H1 (cell line): ENCODE measurements at regions not wholly inside any gene's neighbourhood (a gene's known extent, or its start where the extent isn't known, plus 50 kb on each side); places are given as distances from the start of the nearest gene placed in this dataset.

ENCODE experiments used
- CTCF ChIA-PET: fragments of 300-600 bp; sonication (Branson Sonifier 250); formaldehyde crosslinking; loops from one replicate; lab custom pipeline; 2021; ENCODE audit not compliant: partially characterized antibody; lab: Charles Lee
- POLR2A ChIA-PET: fragments of 300-600 bp; sonication (Branson Sonifier 250); formaldehyde crosslinking; loops from one replicate; lab custom pipeline; 2021; ENCODE audit warnings: inconsistent platforms; ENCODE audit not compliant: partially characterized antibody; lab: Charles Lee
- DNase-seq, 2 experiments: peaks; one replicate each; pipeline versions ENCODE4 v3.0.0 to v3.0.0-alpha.2; 2010 to 2022; ENCODE audit warnings: low spot score in 2 of 2, low read depth in 1 of 2, mixed read lengths in 1 of 2
- FAIRE-seq: peaks from 2 replicates; lab custom pipeline; 2011; peaks lifted over from hg19 to GRCh38; lab: Jason Lieb, UNC
- H2AFZ ChIP-seq: 2 replicates; pipeline ENCODE4 v1.8.1; 2012; ENCODE audit warnings: low read length, inconsistent platforms
- H2AK5ac ChIP-seq: 2 replicates; pipeline ENCODE4 v1.6.1; 2013; ENCODE audit warnings: low read depth, low read length
- H2BK120ac ChIP-seq: replicated peaks from 2 replicates; pipeline ENCODE3; 2013; ENCODE audit warnings: low read depth, low read length, inconsistent platforms
- H2BK12ac ChIP-seq: 2 replicates; pipeline ENCODE4 v1.6.1; 2013; ENCODE audit warnings: low read depth, low read length
- H2BK15ac ChIP-seq: 2 replicates; pipeline ENCODE4 v1.6.1; 2013; ENCODE audit warnings: low read length
- H2BK20ac ChIP-seq: 2 replicates; pipeline ENCODE4 v1.6.1; 2013; ENCODE audit warnings: low read length
- H2BK5ac ChIP-seq: 2 replicates; pipeline ENCODE4 v1.6.1; 2013; ENCODE audit warnings: low read depth, low read length
- H3K14ac ChIP-seq: 2 replicates; pipeline ENCODE4 v1.6.1; 2013; ENCODE audit warnings: inconsistent platforms; ENCODE audit not compliant: insufficient read length
- H3K18ac ChIP-seq: 2 replicates; pipeline ENCODE4 v1.6.1; 2013; ENCODE audit warnings: low read length; ENCODE audit errors: extremely low read depth
- H3K23ac ChIP-seq: 2 replicates; pipeline ENCODE4 v1.6.1; 2013; ENCODE audit warnings: inconsistent platforms; ENCODE audit not compliant: insufficient read length
- H3K23me2 ChIP-seq: 2 replicates; pipeline ENCODE4 v1.6.1; 2013; ENCODE audit warnings: low read depth, low read length
- H3K27ac ChIP-seq: 2 replicates; pipeline ENCODE4 v1.6.1; 2011; ENCODE audit warnings: low read depth, low read length, inconsistent platforms
- H3K27me3 ChIP-seq, 4 experiments: replicated peaks in 1 of 4; 1 replicate in 1 of 4; 2 replicates in 3 of 4; pipeline versions ENCODE4 v1.6.1 to v1.8.1; 2011 to 2013; ENCODE audit warnings: low read length in 3 of 4, mild to moderate bottlenecking in 3 of 4, inconsistent platforms in 2 of 4, mixed read lengths in 2 of 4, moderate library complexity in 1 of 4; ENCODE audit not compliant: control insufficient read depth in 3 of 4, insufficient read depth in 3 of 4; ENCODE audit errors: extremely low read depth in 1 of 4
- H3K36me3 ChIP-seq, 4 experiments: 2 replicates each; pipeline versions ENCODE4 v1.6.1 to v1.8.1; 2011 to 2013; ENCODE audit warnings: mild to moderate bottlenecking in 4 of 4, low read length in 3 of 4, moderate library complexity in 2 of 4, control low read depth in 1 of 4, inconsistent platforms in 1 of 4; ENCODE audit not compliant: insufficient read depth in 4 of 4, control insufficient read depth in 2 of 4
- H3K4ac ChIP-seq: replicated peaks from 2 replicates; pipeline ENCODE3; 2013; ENCODE audit warnings: low read length, low read depth, mixed read lengths, inconsistent platforms; ENCODE audit not compliant: insufficient read length
- H3K4me1 ChIP-seq, 4 experiments: replicated peaks in 1 of 4; 1 replicate in 1 of 4; 2 replicates in 3 of 4; pipeline versions ENCODE4 v1.6.1 to v1.8.1; 2011 to 2013; ENCODE audit warnings: low read length in 3 of 4, inconsistent platforms in 2 of 4, mixed read lengths in 1 of 4; ENCODE audit not compliant: insufficient read depth in 4 of 4, control insufficient read depth in 3 of 4
- H3K4me2 ChIP-seq, 2 experiments: 2 replicates each; pipeline versions ENCODE4 v1.6.1 to v1.8.1; 2011 to 2013; ENCODE audit warnings: low read depth in 2 of 2, low read length in 2 of 2, control low read depth in 1 of 2, inconsistent platforms in 1 of 2, mild to moderate bottlenecking in 1 of 2; ENCODE audit not compliant: insufficient read depth in 1 of 2
- H3K4me3 ChIP-seq, 4 experiments: fragments of 200-600, 300-600 bp in 1 of 4; sonication (generic), shearing (Covaris generic), sonication (Bioruptor Twin) in 1 of 4; 2 replicates each; pipeline versions ENCODE4 v1.5.1 to v1.8.1; 2011 to 2016; ENCODE audit warnings: low read length in 4 of 4, low read depth in 3 of 4, control low read depth in 2 of 4, inconsistent platforms in 2 of 4, mild to moderate bottlenecking in 2 of 4, mixed read lengths in 1 of 4, moderate library complexity in 1 of 4; ENCODE audit not compliant: insufficient read depth in 2 of 4; ENCODE audit errors: extremely low read depth in 1 of 4
- H3K56ac ChIP-seq: replicated peaks from 2 replicates; pipeline ENCODE3; 2013; ENCODE audit warnings: low read depth, mild to moderate bottlenecking, mixed read lengths, low read length, inconsistent platforms; ENCODE audit not compliant: insufficient read length
- H3K79me1 ChIP-seq: 2 replicates; pipeline ENCODE4 v1.6.1; 2013; ENCODE audit warnings: low read depth, low read length, control low read depth
- H3K79me2 ChIP-seq, 2 experiments: 2 replicates each; pipeline versions ENCODE4 v1.6.1 to v1.8.1; 2012 to 2013; ENCODE audit warnings: low read length in 2 of 2, mild to moderate bottlenecking in 2 of 2, inconsistent platforms in 1 of 2; ENCODE audit not compliant: insufficient read depth in 2 of 2, control insufficient read depth in 1 of 2
- H3K9ac ChIP-seq, 4 experiments: replicated peaks in 1 of 4; 1 replicate in 1 of 4; 2 replicates in 3 of 4; pipeline versions ENCODE4 v1.6.1 to v1.8.1; 2011 to 2013; ENCODE audit warnings: low read depth in 3 of 4, low read length in 3 of 4, control low read depth in 2 of 4, mild to moderate bottlenecking in 2 of 4, moderate library complexity in 2 of 4, inconsistent platforms in 1 of 4; ENCODE audit errors: extremely low read depth in 1 of 4
- H3K9me3 ChIP-seq, 2 experiments: 2 replicates each; pipeline versions ENCODE4 v1.6.1 to v1.8.1; 2012 to 2013; ENCODE audit warnings: mild to moderate bottlenecking in 2 of 2, moderate library complexity in 2 of 2, control low read depth in 1 of 2, inconsistent platforms in 1 of 2, low read depth in 1 of 2, low read length in 1 of 2, mixed read lengths in 1 of 2; ENCODE audit not compliant: insufficient read depth in 2 of 2
- H4K20me1 ChIP-seq, 2 experiments: replicated peaks in 1 of 2; 2 replicates each; pipeline versions ENCODE3 to v1.8.1; 2011 to 2013; ENCODE audit warnings: inconsistent platforms in 2 of 2, low read length in 2 of 2, mild to moderate bottlenecking in 1 of 2; ENCODE audit not compliant: insufficient read depth in 2 of 2, control insufficient read depth in 1 of 2
- H4K5ac ChIP-seq: 2 replicates; pipeline ENCODE4 v1.6.1; 2013; ENCODE audit warnings: low read length, low read depth, mixed read lengths, inconsistent platforms; ENCODE audit not compliant: insufficient read length
- H4K8ac ChIP-seq: 2 replicates; pipeline ENCODE4 v1.8.0; 2013; ENCODE audit warnings: mild to moderate bottlenecking, moderate library complexity, low read length, inconsistent platforms; ENCODE audit not compliant: insufficient read depth; ENCODE audit errors: extremely low read depth
- H4K91ac ChIP-seq: replicated peaks from 2 replicates; pipeline ENCODE3; 2013; ENCODE audit warnings: low read length, mixed read lengths, inconsistent platforms; ENCODE audit not compliant: insufficient read length
- FOSL1 ChIP-seq: IDR thresholded peaks from 2 replicates; pipeline ENCODE4 v1.6.1; 2011; ENCODE audit warnings: mild to moderate bottlenecking, low read depth, low read length, moderate library complexity; ENCODE audit not compliant: insufficient read depth
- GTF2F1 ChIP-seq: IDR thresholded peaks from 2 replicates; pipeline ENCODE4 v1.6.1; 2012; ENCODE audit warnings: low read depth, low read length, improper control_type of control experiment, borderline replicate concordance
- POLR2A ChIP-seq, 2 experiments: IDR thresholded peaks; 1 replicate in 1 of 2; 2 replicates in 1 of 2; pipeline ENCODE4 v1.6.1; 2011; ENCODE audit warnings: low read depth in 2 of 2, low read length in 2 of 2, mild to moderate bottlenecking in 2 of 2; ENCODE audit errors: control extremely low read depth in 1 of 2
- SAP30 ChIP-seq: fragments of 300-600 bp; sonication (generic); IDR thresholded peaks from 2 replicates; pipeline ENCODE4 v1.7.1; 2012; ENCODE audit warnings: low read length, moderate library complexity, mild to moderate bottlenecking, inconsistent platforms; ENCODE audit not compliant: insufficient read depth, insufficient replicate concordance
- WGBS, 2 experiments: shearing (Covaris generic) in 1 of 2; methylation state at CpG; one replicate each; pipeline versions ENCODE4 v1.1.6 to v1.1.7; 2013 to 2015; ENCODE audit warnings: low lambda C conversion rate in 2 of 2, mixed read lengths in 2 of 2, inconsistent platforms in 1 of 2, low coverage in 1 of 2, missing lambda C conversion rate in 1 of 2; ENCODE audit not compliant: insufficient replicate concordance in 2 of 2, insufficient coverage in 1 of 2, insufficient read length in 1 of 2; ENCODE audit errors: extremely low coverage in 1 of 2, missing lambda C conversion rate in 1 of 2; 5-methylcytosine and 5-hydroxymethylcytosine counted together

DNA sequence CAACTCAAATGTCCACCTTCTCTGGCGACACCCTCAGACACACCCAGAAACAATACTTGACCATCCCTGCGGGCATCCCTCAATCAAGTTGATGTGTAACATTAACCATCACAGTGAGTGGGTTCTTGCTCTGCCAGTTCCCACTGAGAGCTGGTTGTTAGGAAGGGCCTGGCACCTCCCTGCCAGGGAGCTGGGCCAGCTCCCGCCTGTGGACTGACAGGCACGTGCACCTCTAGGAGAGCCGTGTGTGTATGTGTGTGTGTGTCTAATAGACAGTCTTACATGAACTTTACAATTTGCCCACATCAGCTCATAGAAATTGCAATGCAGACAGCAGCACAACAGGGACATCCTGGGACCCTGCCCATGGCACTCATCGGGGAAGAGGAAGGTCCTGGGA lies 298.7 kb downstream of the SHANK2 start:
- Histone ChIP-seq H3K23ac (no peak overlapping the region), H2AK5ac (no peak overlapping the region), H3K4me1 (peaks cover 0 to 6% (median 0%) of the 10 kb centered on the region in 4 experiments; a peak in 1 of 7 replicates), H2BK12ac (no peak overlapping the region), H3K4ac (no peak overlapping the region), H3K4me3 (no peak overlapping the region), H2BK5ac (no peak overlapping the region; the same call in 1 of the 2 replicates), H4K5ac (no peak overlapping the region), H3K14ac (no peak overlapping the region), H2BK120ac (no peak overlapping the region), H3K79me2 (peaks cover 0 to 2% of the 10 kb centered on the region in 2 experiments; a peak in 1 of 4 replicates), H3K27ac (no peak overlapping the region), H2BK15ac (no peak overlapping the region), H2BK20ac (no peak overlapping the region), H3K18ac (no peak overlapping the region), H3K9ac (no peak overlapping the region), H4K91ac (no peak overlapping the region), H3K79me1 (0 out of 2 replicates have a peak, but pooled peaks cover 2% of the 10 kb centered on the region), H3K56ac (no peak overlapping the region), H3K9me3 (no peaks in the 10 kb centered on the region; a peak in 1 of 4 replicates), H3K23me2 (no peaks in the 10 kb centered on the region), H3K4me2 (no peak overlapping the region), H3K36me3 (no peaks in the 10 kb centered on the region; a peak in 2 of 8 replicates), H2AFZ (no peak overlapping the region), H4K20me1 (peaks cover 4% of the 10 kb centered on the region in 2 experiments), H4K8ac (no peak overlapping the region), H3K27me3 (no peaks in the 10 kb centered on the region)
- CTCF ChIA-PET: interaction anchor here (0.6 to 2.6 kb wide), 6 partner anchors 9 to 139 kb away, joined by 3 to 8 read pairs (median 4); no protein-coding TSS in a partner anchor
- no peak for TF ChIP-seq SAP30
- no peak for TF ChIP-seq GTF2F1
- TF ChIP-seq FOSL1: no peak
- no peak for TF ChIP-seq POLR2A (IDR thresholded peaks at IDR 0.05; ENCODE audit: control extremely low read depth in 1 of 2, low read depth in 2 of 2, low read length in 2 of 2)
- DNase-seq (no peak), FAIRE-seq (no peak)
- 86% methylated on average over 6 of the region's 6 CpGs; no CpG with 5 or more reads in 1 of the 2 experiments for WGBS, 2 experiments
- POLR2A ChIA-PET: interaction anchor here (0.8 kb wide), 1 partner anchor 557 kb away, joined by 3 read pairs; no protein-coding TSS in a partner anchor
